ENCODE measurements at regions not wholly inside any gene's neighbourhood (a gene's known extent, or its start where the extent isn't known, plus 50 kb on each side); places are given as distances from the start of the nearest gene placed in this dataset.

DNA sequence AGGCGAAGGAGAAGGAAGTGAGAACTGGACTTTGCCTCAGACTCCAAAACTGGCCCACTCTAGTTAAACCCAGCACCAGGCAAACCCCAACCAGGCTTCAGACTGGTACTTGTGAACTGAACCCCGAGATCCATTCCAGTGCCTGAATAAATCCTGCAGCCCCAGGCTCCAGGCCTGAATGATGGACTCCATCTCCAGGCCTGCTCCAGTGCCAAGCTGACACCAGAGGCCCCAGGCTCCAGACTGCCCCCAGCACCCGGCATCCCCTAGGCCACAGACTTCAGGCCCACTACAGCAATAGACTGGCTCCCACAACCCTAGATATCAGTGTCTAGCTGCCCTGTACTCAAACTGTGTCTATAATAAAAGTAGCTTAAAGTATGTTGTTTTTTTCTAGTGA is 406.8 kb downstream of the FAM181B start:
- TF ChIP-seq CEBPB (IDR thresholded peaks at IDR 0.05), result no peak
- TF ChIP-seq, protein P1, sequence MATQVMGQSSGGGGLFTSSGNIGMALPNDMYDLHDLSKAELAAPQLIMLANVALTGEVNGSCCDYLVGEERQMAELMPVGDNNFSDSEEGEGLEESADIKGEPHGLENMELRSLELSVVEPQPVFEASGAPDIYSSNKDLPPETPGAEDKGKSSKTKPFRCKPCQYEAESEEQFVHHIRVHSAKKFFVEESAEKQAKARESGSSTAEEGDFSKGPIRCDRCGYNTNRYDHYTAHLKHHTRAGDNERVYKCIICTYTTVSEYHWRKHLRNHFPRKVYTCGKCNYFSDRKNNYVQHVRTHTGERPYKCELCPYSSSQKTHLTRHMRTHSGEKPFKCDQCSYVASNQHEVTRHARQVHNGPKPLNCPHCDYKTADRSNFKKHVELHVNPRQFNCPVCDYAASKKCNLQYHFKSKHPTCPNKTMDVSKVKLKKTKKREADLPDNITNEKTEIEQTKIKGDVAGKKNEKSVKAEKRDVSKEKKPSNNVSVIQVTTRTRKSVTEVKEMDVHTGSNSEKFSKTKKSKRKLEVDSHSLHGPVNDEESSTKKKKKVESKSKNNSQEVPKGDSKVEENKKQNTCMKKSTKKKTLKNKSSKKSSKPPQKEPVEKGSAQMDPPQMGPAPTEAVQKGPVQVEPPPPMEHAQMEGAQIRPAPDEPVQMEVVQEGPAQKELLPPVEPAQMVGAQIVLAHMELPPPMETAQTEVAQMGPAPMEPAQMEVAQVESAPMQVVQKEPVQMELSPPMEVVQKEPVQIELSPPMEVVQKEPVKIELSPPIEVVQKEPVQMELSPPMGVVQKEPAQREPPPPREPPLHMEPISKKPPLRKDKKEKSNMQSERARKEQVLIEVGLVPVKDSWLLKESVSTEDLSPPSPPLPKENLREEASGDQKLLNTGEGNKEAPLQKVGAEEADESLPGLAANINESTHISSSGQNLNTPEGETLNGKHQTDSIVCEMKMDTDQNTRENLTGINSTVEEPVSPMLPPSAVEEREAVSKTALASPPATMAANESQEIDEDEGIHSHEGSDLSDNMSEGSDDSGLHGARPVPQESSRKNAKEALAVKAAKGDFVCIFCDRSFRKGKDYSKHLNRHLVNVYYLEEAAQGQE (IDR thresholded peaks at IDR 0.05; ENCODE audit: low read depth), result no peak
- no peak for TF ChIP-seq CREB1 (IDR thresholded peaks at IDR 0.05; ENCODE audit: low read depth)
- TF ChIP-seq YY1 (IDR thresholded peaks at IDR 0.05; ENCODE audit: low read depth), result no peak
- TF ChIP-seq EP300 (IDR thresholded peaks at IDR 0.05; ENCODE audit: borderline replicate concordance), result no peak
- TF ChIP-seq NFIC (IDR thresholded peaks at IDR 0.05), result no peak
- no peak for TF ChIP-seq RAD21 (IDR thresholded peaks at IDR 0.05; ENCODE audit: low read depth)
- TF ChIP-seq, protein P2, sequence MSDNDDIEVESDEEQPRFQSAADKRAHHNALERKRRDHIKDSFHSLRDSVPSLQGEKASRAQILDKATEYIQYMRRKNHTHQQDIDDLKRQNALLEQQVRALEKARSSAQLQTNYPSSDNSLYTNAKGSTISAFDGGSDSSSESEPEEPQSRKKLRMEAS (IDR thresholded peaks at IDR 0.05), result no peak

Measured in Ishikawa (cell line).